OCI-LY1 (cell line): ENCODE measurements at regions not wholly inside any gene's neighbourhood (a gene's known extent, or its start where the extent isn't known, plus 50 kb on each side); places are given as distances from the start of the nearest gene placed in this dataset.

Experiments
- H2AFZ ChIP-seq: fragments of 200-600 bp; sonication (generic), shearing (Covaris generic); 2 replicates; pipeline ENCODE4 v1.6.0; 2014; ENCODE audit warnings: antibody characterized with exemption, mild to moderate bottlenecking, low read length
- H3F3A ChIP-seq: fragments of 200-600 bp; sonication (generic), shearing (Covaris generic); 2 replicates; pipeline ENCODE4 v1.6.0; 2014; ENCODE audit warnings: mild to moderate bottlenecking, antibody characterized with exemption, low read length, moderate library complexity; ENCODE audit not compliant: insufficient read depth
- H3K27ac ChIP-seq: fragments of 200-600 bp; sonication (generic); 2 replicates; pipeline ENCODE4 v1.5.1; 2014; ENCODE audit warnings: low read length, mixed run types, mild to moderate bottlenecking, low read depth; ENCODE audit not compliant: poor library complexity, severe bottlenecking
- H3K27me3 ChIP-seq: fragments of 200-600 bp; sonication (generic); 2 replicates; pipeline ENCODE4 v1.6.0; 2014; ENCODE audit warnings: antibody characterized with exemption, mild to moderate bottlenecking, low read length, moderate library complexity; ENCODE audit not compliant: insufficient read depth
- H3K36me3 ChIP-seq: fragments of 200-600 bp; sonication (generic); 2 replicates; pipeline ENCODE4 v1.6.1; 2014; ENCODE audit warnings: mild to moderate bottlenecking, antibody characterized with exemption, low read length, moderate library complexity, mixed read lengths; ENCODE audit not compliant: insufficient read depth
- H3K4me1 ChIP-seq: fragments of 200-600 bp; sonication (generic); 2 replicates; pipeline ENCODE4 v1.5.1; 2014; ENCODE audit warnings: mild to moderate bottlenecking, low read length, moderate library complexity; ENCODE audit not compliant: insufficient read depth, severe bottlenecking
- H3K4me2 ChIP-seq: fragments of 200-600 bp; sonication (generic), shearing (Covaris generic); 2 replicates; pipeline ENCODE4 v1.6.1; 2014; ENCODE audit warnings: low read length
- H3K4me3 ChIP-seq: fragments of 200-600 bp; sonication (generic); 2 replicates; pipeline ENCODE4 v1.5.1; 2014; ENCODE audit warnings: low read length, low read depth, mild to moderate bottlenecking, mixed read lengths; ENCODE audit not compliant: poor library complexity, severe bottlenecking
- H3K79me2 ChIP-seq: fragments of 200-600 bp; shearing (Covaris generic); 2 replicates; pipeline ENCODE4 v1.6.1; 2016; ENCODE audit warnings: mixed run types, low read length, mixed read lengths; ENCODE audit not compliant: insufficient read depth
- H3K9ac ChIP-seq: fragments of 200-600 bp; sonication (generic), shearing (Covaris generic); 2 replicates; pipeline ENCODE4 v1.6.1; 2014; ENCODE audit warnings: mild to moderate bottlenecking, low read length, mixed read lengths
- H3K9me2 ChIP-seq: fragments of 200-600 bp; sonication (generic), shearing (Covaris generic); 2 replicates; pipeline ENCODE4 v1.6.1; 2014; ENCODE audit warnings: low read depth, mild to moderate bottlenecking, low read length, mixed read lengths
- H3K9me3 ChIP-seq: fragments of 200-600 bp; shearing (Covaris generic); 2 replicates; pipeline ENCODE4 v1.6.1; 2014; ENCODE audit warnings: low read length, mixed read lengths
- H4K20me1 ChIP-seq: fragments of 200-600 bp; sonication (generic), shearing (Covaris generic); 2 replicates; pipeline ENCODE4 v1.6.0; 2016; ENCODE audit warnings: mild to moderate bottlenecking, low read length; ENCODE audit not compliant: insufficient read depth
- CTCF ChIP-seq: fragments of 200-600 bp; sonication (generic), shearing (Covaris generic); IDR thresholded peaks from 2 replicates; pipeline ENCODE4 v1.5.1; 2017; ENCODE audit warnings: mild to moderate bottlenecking, antibody characterized with exemption, low read length, moderate library complexity, mixed read lengths
- EZH2 ChIP-seq: fragments of 200-600 bp; sonication (generic), shearing (Covaris generic); IDR thresholded peaks from 2 replicates; pipeline ENCODE4 v1.8.0; 2017; ENCODE audit warnings: borderline replicate concordance, mixed run types, mild to moderate bottlenecking, antibody characterized with exemption, low read length, moderate library complexity, mixed read lengths

GRCh38 chr13:67498948-67499347 is 268.8 kb upstream of the PCDH9 start:
- Histone ChIP-seq H3K4me3 (no peak overlapping the region), H4K20me1 (no peaks in the 10 kb centered on the region), H3K9me3 (no peaks in the 10 kb centered on the region), H3K9me2 (no peaks in the 10 kb centered on the region), H3K9ac (no peak overlapping the region), H3K4me1 (no peaks in the 10 kb centered on the region), H2AFZ (no peak overlapping the region), H3F3A (no peaks in the 10 kb centered on the region), H3K4me2 (no peak overlapping the region), H3K27me3 (no peaks in the 10 kb centered on the region), H3K36me3 (no peaks in the 10 kb centered on the region), H3K79me2 (no peaks in the 10 kb centered on the region), H3K27ac (no peak overlapping the region)
- TF ChIP-seq EZH2 (no peak), CTCF (no peak)

- Histone ChIP-seq H3K9me2 (no peaks in the 10 kb centered on the region), H3K4me3 (no peak overlapping the region), H3K27ac (no peak overlapping the region), H2AFZ (no peak overlapping the region), H3K9ac (no peak overlapping the region), H3K36me3 (no peaks in the 10 kb centered on the region), H3K79me2 (no peaks in the 10 kb centered on the region), H3K27me3 (no peaks in the 10 kb centered on the region), H3K4me1 (no peaks in the 10 kb centered on the region), H3K9me3 (no peaks in the 10 kb centered on the region), H3K4me2 (no peak overlapping the region), H4K20me1 (no peaks in the 10 kb centered on the region), H3F3A (no peaks in the 10 kb centered on the region)
- TF ChIP-seq CTCF (no peak), EZH2 (no peak)
Measured at GRCh38 chr13:67493835-67494234, 263.7 kb upstream of the PCDH9 start.

- Histone ChIP-seq H4K20me1 (no peaks in the 10 kb centered on the region), H3K9ac (no peak overlapping the region), H3K79me2 (no peaks in the 10 kb centered on the region), H3K36me3 (no peaks in the 10 kb centered on the region), H3K27ac (no peak overlapping the region), H3K27me3 (no peaks in the 10 kb centered on the region), H3K9me2 (0 out of 2 replicates have a peak, but pooled peaks cover 4% of the 10 kb centered on the region), H2AFZ (no peak overlapping the region), H3K9me3 (no peaks in the 10 kb centered on the region), H3F3A (no peaks in the 10 kb centered on the region), H3K4me2 (no peak overlapping the region), H3K4me1 (no peaks in the 10 kb centered on the region), H3K4me3 (no peak overlapping the region)
- TF ChIP-seq EZH2 (no peak), CTCF (no peak)
Measured at GRCh38 chr13:67489016-67489415, 258.9 kb upstream of the PCDH9 start.
